Sigmoid colon (tissue), 4 donors: ENCODE measurements at regions not wholly inside any gene's neighbourhood (a gene's known extent, or its start where the extent isn't known, plus 50 kb on each side); places are given as distances from the start of the nearest gene placed in this dataset.

Experiments
- POLR2A ChIP-seq, 2 donors: fragments of 450-650 bp; IDR thresholded peaks; one replicate each; pipeline ENCODE4 v1.6.1; 2016; ENCODE audit warnings: antibody characterized with exemption in 2 of 2, mild to moderate bottlenecking in 2 of 2, moderate library complexity in 2 of 2
- POLR2AphosphoS5 ChIP-seq, 4 donors: sonication (generic); formaldehyde crosslinking; IDR thresholded peaks; one replicate each; pipeline ENCODE4 v1.6.1; 2017; ENCODE audit warnings: antibody characterized with exemption in 4 of 4
- TF ChIP-seq, protein P1 (sequence below), 4 experiments: fragments of 450-650 bp in 3 of 4; fragments of 200-600 bp in 1 of 4; IDR thresholded peaks; one replicate each; pipeline ENCODE4 v1.5.1; 2016 to 2019; ENCODE audit warnings: antibody characterized with exemption in 4 of 4, mild to moderate bottlenecking in 3 of 4, moderate library complexity in 2 of 4

DNA sequence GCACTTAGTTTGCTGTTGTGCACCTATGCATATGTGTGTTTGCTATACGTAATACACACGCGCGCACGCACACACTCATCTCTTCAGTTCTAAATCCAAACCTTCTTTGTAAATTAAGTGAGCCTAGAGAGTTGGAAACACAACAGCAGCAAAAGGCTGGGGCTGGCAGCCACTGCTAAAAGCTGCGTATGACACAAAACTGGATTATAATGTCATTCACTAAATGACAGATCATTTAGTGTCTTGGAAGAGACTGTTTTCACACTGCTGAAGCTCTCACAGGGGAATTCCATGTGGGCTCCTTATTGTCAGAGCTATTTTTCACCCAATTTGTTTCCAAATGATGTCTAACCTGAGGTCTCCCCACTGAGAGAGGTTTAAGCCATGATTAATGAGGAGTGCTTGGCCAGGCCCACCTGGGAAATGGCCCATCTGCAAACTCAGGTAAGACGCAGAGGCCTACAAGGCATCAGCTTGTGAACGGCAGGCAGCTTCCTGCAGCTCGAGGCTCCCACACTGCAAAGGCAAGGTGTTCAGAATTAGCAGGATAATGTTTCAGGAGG, 94.2 kb downstream of the OLIG3 start:
- TF ChIP-seq POLR2AphosphoS5 (IDR thresholded peaks at IDR 0.05): no peak
- TF ChIP-seq, protein P1, sequence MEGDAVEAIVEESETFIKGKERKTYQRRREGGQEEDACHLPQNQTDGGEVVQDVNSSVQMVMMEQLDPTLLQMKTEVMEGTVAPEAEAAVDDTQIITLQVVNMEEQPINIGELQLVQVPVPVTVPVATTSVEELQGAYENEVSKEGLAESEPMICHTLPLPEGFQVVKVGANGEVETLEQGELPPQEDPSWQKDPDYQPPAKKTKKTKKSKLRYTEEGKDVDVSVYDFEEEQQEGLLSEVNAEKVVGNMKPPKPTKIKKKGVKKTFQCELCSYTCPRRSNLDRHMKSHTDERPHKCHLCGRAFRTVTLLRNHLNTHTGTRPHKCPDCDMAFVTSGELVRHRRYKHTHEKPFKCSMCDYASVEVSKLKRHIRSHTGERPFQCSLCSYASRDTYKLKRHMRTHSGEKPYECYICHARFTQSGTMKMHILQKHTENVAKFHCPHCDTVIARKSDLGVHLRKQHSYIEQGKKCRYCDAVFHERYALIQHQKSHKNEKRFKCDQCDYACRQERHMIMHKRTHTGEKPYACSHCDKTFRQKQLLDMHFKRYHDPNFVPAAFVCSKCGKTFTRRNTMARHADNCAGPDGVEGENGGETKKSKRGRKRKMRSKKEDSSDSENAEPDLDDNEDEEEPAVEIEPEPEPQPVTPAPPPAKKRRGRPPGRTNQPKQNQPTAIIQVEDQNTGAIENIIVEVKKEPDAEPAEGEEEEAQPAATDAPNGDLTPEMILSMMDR (IDR thresholded peaks at IDR 0.05): no peak
- TF ChIP-seq POLR2A (IDR thresholded peaks at IDR 0.05): no peak
